Embryonic facial prominence (tissue), 1 donor: ENCODE measurements at regions not wholly inside any gene's neighbourhood (a gene's known extent, or its start where the extent isn't known, plus 50 kb on each side); places are given as distances from the start of the nearest gene placed in this dataset.
"Not testable (repeated sequence)": the region's sequence is repeated elsewhere in the genome, so short reads cannot be mapped to it uniquely, and the experiment has no call there.

Experiments
- DNase-seq: peaks from one replicate; pipeline ENCODE4 v3.0.0-alpha.2; 2016; ENCODE audit errors: extremely low spot score

DNA sequence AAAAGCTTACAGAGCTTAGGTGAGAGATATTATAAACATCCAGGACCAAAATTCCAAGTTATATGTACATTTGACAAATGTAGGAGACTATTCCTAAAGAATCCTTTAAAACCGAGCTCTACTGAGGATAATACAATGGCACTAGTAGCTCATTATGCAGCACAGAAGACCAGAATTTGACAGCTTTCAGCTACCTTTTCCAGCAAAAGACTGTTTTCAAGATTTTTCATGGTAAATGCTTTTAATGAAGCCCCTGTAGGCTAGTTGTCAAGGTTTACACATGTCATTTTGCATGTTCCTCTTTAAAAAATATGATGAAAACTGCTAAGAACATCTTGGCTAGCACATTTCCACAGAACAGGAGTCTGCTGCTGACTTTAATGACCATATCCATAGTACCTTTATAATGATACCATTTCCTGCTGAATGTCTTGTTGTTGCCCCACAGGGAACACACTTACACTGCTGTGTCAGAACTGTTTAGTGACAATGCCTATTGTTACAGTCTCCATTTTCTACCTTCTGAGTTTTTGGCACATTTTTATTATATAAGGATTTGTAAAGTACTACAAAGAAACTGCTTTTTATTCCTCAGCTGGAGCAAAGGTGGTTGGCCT, 1382.3 kb downstream of the RAPGEF2 start:
- DNase-seq, result no peak

DNA sequence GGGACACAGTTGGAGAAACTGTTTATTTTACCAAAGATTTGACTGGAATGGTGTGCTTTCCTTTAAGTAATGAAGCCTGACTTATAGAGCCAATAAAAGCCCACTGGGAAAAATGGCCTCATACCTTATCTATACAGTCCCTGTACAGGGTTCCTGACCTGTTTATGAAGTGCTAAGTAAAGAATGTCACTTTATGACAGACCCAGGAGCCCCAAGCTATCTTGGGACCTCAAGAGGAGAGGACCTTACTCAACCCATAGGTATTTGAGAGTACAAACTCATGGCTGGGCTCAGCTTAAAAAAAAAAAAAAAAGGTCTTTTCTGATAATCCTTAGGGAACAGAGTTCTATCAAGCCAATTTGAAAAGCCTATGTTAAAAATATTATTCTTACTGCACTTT, 1389.3 kb downstream of the RAPGEF2 start:
- no peak for DNase-seq

DNA sequence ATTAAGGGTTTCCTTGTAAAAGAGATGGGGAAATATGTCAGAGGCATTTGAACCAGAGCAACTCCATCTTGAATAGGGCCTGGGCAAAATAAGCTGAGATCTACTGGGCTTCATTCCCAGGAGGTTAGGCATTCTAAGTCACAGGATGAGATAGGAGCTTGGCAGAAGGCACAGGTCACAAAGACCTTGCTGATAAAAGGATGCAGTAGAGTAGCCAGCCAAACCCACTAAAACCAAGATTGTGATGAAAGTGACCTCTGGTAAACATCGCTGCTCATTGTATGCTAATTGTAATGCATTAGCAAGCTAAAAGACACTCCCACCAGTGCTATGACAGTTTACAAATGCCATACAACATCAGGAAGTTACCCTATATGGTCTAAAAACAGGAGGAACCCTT, 1390.3 kb downstream of the RAPGEF2 start:
- DNase-seq, result no peak

DNA sequence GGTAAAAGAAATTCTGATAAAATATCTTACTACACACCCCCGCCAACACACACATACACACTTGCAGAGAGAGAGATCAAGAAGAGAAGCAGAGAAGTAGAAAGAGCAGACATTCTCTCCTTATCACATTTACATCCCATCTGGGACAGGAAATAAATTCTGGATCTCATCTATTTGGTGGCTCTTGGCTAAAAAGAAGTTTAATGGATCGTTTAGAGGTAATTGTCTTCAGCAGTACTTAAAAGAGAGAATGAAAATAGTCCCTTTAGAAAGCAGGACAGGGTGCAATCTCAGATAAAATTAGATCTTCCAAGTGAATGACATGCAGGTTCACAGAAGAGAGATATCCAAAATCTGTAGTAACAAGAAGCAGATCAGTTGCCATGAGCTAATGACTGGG, 1392.5 kb downstream of the RAPGEF2 start:
- no peak for DNase-seq

DNA sequence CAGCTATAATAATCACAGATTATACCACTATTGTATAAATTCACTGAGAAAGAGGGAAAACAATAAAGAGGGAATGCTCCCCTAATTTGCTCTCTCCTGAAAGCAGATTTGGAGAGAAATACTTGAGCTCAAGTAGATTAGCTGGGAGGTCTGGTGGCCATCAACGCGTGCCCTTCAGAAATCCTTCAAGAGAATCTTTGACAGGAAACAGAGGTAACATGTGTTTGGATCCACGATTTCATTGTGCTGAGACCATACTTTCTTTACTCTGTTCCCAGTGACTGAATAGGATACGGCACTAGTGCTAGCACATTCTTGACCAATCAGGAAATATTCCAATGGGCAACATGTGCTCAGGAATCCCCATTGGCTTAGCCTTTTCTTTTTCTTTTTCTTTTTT, 1395.3 kb downstream of the RAPGEF2 start:
- DNase-seq, result no peak

DNA sequence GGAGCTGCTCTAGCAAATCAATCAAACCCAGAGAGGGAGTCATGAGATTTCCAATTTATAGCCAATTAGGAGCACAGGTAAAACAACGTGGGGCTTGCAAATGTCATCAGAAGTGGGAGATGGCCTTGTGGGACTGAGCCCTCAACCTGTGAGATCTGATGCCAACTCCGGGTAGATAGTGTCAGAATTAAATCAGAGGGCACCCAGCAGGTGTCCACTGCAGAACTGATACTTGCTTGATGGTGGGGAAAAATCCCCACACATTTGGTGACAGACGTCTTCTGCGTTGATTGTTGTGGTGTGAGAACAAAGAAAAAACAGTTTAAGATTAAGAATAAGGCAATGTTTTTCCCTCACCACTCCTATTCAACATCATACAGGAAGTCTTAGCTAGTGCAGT, 1402.8 kb downstream of the RAPGEF2 start:
- no peak for DNase-seq

DNA sequence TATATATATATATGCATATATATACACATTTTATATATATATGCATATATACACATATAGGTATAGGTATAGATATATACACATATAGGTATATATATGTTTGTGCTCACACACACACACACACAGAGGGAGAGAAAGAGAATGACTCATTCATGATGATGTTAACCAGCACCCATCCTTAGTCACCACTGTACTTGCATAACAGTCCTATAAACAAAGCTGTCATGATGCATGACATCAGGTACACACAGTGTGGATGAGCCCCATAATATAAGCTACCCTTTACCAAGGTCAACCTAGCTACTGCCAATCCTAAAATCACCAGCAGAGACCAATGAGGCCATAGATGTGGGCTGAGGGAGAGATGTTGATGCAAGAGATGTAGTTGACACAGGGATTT, 1408.0 kb downstream of the RAPGEF2 start:
- DNase-seq, result no peak

- DNase-seq, result no peak
Observed at GRCh38 chr4:160514126-160514525, 1411.2 kb downstream of the RAPGEF2 start.

DNA sequence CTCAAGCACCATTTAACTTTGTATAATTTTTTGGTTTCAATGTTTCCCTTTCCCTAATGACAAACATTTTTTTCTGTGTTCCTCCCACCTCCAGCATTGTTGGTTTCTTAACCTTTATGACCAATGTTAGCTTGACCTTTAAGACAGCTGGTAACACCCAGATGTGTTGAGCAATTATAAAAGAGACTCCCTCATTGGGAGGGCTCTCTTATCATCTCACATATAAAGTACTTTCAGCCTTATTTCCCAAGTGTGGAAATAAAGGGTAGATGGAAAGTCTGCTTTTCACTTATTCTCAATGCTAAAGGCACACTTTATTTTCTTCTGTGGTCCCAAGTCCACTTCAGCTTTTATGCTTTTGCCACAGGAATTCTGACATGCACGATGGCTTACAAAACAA, 1420.4 kb downstream of the RAPGEF2 start:
- DNase-seq, result no peak

- no peak for DNase-seq
Observed at GRCh38 chr4:160537681-160538080, 1434.8 kb downstream of the RAPGEF2 start.

- no peak for DNase-seq
Observed at GRCh38 chr4:160546201-160546600, 1443.3 kb downstream of the RAPGEF2 start.

DNA sequence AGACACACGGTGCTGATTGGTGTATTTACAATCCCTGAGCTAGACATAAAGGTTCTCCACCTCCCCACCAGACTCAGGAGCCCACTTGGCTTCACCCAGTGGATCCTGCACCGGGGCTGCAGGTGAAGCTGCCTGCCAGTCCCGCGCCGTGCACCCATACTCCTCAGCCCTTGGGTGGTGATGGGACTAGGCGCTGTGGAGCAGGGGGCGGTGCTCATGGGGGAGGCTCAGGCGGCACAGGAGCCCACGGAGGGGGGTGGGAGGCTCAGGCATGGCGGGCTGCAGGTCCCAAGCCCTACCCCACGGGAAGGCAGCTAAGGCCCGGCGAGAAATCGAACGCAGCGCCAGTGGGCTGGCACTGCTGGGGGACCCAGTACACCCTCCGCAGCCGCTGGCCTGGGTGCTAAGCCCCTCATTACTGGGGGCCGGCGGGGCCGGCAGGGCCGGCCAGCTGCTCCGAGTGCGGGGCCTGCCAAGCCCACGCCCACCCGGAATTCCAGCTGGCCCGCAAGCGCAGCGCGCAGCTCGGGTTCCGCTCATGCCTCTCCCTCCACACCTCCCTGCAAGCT, 1447.2 kb downstream of the RAPGEF2 start:
- DNase-seq, result not testable (repeated sequence)

- no peak for DNase-seq
Observed at GRCh38 chr4:160562661-160563060, 1459.8 kb downstream of the RAPGEF2 start.

GRCh38 chr4:160563552-160564282, 1460.8 kb downstream of the RAPGEF2 start:
- DNase-seq, result no peak

DNA sequence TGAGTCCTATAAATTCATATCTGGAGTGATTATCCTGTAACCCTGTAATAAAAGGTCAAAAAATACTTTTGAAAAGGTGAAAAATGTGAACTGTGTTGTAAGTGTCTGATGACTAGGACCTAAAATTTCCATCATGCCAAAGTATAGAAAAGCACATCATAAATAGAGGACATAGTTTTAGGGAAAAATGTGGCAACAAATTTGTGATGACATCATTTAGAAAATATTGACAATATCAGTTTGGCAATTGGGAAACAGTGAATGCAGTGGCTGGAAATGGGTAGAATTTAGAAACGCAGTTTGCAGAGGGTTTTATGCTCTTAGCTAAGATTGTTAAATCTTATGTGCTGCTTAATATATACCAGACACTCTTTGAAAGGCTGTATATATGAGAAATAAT, 1464.8 kb downstream of the RAPGEF2 start:
- no peak for DNase-seq

- DNase-seq, result no peak
Observed at GRCh38 chr4:160570271-160570670, 1467.4 kb downstream of the RAPGEF2 start.

- not testable (repeated sequence) for DNase-seq
Observed at GRCh38 chr4:160574272-160574671, 1471.4 kb downstream of the RAPGEF2 start.

DNA sequence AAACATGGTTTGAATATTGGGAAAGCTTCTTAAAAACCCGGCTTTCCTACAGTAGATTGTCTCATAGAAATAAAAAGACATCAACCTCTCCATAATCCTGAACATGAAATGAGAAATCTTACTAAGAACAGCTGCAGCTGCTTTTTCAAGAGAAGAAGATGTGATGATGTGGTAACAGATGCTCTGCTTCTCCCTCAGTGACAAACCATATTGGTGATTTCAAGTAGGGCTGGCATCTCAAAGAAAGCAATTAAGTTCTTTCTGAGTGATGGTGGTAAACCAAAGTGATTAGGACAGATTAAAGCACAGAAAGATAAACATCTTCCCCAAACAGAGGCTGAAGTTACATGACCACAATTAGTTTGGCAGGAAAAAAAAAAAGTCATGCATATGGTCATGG, 1477.7 kb downstream of the RAPGEF2 start:
- DNase-seq, result no peak

GRCh38 chr4:160592258-160592657, 1489.4 kb downstream of the RAPGEF2 start:
- DNase-seq, result no peak

GRCh38 chr4:160595646-160596045, 1492.8 kb downstream of the RAPGEF2 start:
- DNase-seq, result no peak

GRCh38 chr4:160604541-160604940, 1501.7 kb downstream of the RAPGEF2 start:
- DNase-seq, result no peak

GRCh38 chr4:160611181-160611580, 1508.3 kb downstream of the RAPGEF2 start:
- no peak for DNase-seq

DNA sequence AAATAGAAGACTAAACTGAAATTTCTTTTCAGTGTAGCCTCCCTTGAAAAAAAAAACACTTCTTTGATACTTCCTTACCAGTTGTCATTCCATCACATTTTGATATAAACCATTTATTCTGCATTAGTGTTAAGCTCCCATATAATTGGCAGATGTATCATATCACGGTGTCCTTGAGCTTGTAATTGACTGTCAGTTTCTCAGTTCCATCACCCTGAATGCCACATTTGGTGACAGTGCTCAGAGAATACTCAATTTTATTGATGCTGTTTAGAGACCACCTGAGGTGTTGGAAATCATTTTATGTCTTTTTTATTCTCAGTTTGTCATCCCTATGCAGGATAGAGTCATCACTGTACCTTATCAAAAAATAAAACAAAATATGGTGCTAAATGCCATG, 1528.2 kb downstream of the RAPGEF2 start:
- no peak for DNase-seq
